GM23338 (cell line): ENCODE measurements at regions not wholly inside any gene's neighbourhood (a gene's known extent, or its start where the extent isn't known, plus 50 kb on each side); places are given as distances from the start of the nearest gene placed in this dataset.
A peak's percentile ranks its signal among the peaks of the same experiment; 100 is the strongest.

ENCODE experiments used
- ATAC-seq: fragments of 200-7000 bp; cut with Tn5 transposase; 3 replicates; pipeline ENCODE4 v1.9.1; 2020
- DNase-seq: peaks from one replicate; pipeline ENCODE4 v3.0.0-alpha.2; 2015; ENCODE audit warnings: low spot score
- H2AFZ ChIP-seq: fragments of 200-600 bp; sonication (generic); 2 replicates; pipeline ENCODE4 v1.8.0; 2016; ENCODE audit warnings: antibody characterized with exemption, mild to moderate bottlenecking, moderate library complexity
- H3F3A ChIP-seq: fragments of 200-600 bp; sonication (generic); replicated peaks from 2 replicates; pipeline ENCODE4 v1.8.0; 2017; ENCODE audit warnings: antibody characterized with exemption, mixed run types, low read depth
- H3K27ac ChIP-seq: fragments of 200-600 bp; sonication (generic); 2 replicates; pipeline ENCODE4 v1.6.1; 2016; ENCODE audit warnings: low read depth
- H3K27me3 ChIP-seq: fragments of 200-600 bp; sonication (generic); 2 replicates; pipeline ENCODE4 v1.8.0; 2016; ENCODE audit warnings: mild to moderate bottlenecking, mixed run types, moderate library complexity; ENCODE audit not compliant: insufficient read depth
- H3K36me3 ChIP-seq: fragments of 200-600 bp; sonication (generic); 2 replicates; pipeline ENCODE4 v1.8.0; 2016; ENCODE audit warnings: mild to moderate bottlenecking; ENCODE audit not compliant: insufficient read depth
- H3K4me1 ChIP-seq: fragments of 200-600 bp; sonication (generic); 2 replicates; pipeline ENCODE4 v1.8.0; 2016; ENCODE audit warnings: mild to moderate bottlenecking, moderate library complexity; ENCODE audit not compliant: insufficient read depth
- H3K4me2 ChIP-seq: fragments of 200-600 bp; sonication (generic); 2 replicates; pipeline ENCODE4 v1.7.1; 2017; ENCODE audit warnings: mixed run types
- H3K4me3 ChIP-seq: fragments of 200-600 bp; sonication (generic); 2 replicates; pipeline ENCODE4 v1.6.1; 2016; ENCODE audit warnings: mixed run types
- H3K79me2 ChIP-seq: fragments of 200-600 bp; sonication (generic); replicated peaks from 2 replicates; pipeline ENCODE4 v1.8.0; 2017; ENCODE audit warnings: mild to moderate bottlenecking; ENCODE audit not compliant: insufficient read depth
- H3K9me2 ChIP-seq: fragments of 200-600 bp; sonication (generic); 2 replicates; pipeline ENCODE4 v1.8.0; 2017; ENCODE audit not compliant: insufficient read depth
- H4K20me1 ChIP-seq: fragments of 200-600 bp; sonication (generic); replicated peaks from 2 replicates; pipeline ENCODE4 v1.8.0; 2017; ENCODE audit warnings: mild to moderate bottlenecking; ENCODE audit not compliant: insufficient read depth
- H3K27ac Mint-ChIP-seq: 2 replicates; pipeline ENCODE4 v1.8.0; 2020; ENCODE audit warnings: inconsistent platforms, mild to moderate bottlenecking, moderate library complexity, mixed read lengths
- H3K27me3 Mint-ChIP-seq: 3 replicates; pipeline ENCODE4 v1.8.0; 2022; ENCODE audit warnings: low read depth, mild to moderate bottlenecking, moderate library complexity, mixed read lengths, inconsistent platforms; ENCODE audit not compliant: insufficient read depth, poor library complexity
- H3K36me3 Mint-ChIP-seq: 3 replicates; pipeline ENCODE4 v1.8.0; 2021; ENCODE audit warnings: low read depth, mild to moderate bottlenecking, inconsistent platforms, moderate library complexity, mixed read lengths
- H3K4me1 Mint-ChIP-seq: 3 replicates; pipeline ENCODE4 v1.8.0; 2020; ENCODE audit warnings: mild to moderate bottlenecking, inconsistent platforms, mixed read lengths
- H3K4me3 Mint-ChIP-seq: 3 replicates; pipeline ENCODE4 v1.8.0; 2021; ENCODE audit warnings: moderate library complexity, mild to moderate bottlenecking, inconsistent platforms, mixed read lengths
- H3K9me3 Mint-ChIP-seq: 3 replicates; pipeline ENCODE4 v1.8.0; 2020; ENCODE audit warnings: moderate library complexity, mild to moderate bottlenecking, inconsistent platforms, mixed read lengths
- CREB1 ChIP-seq: fragments of 250-450 bp; sonication (Bioruptor Pico); IDR thresholded peaks from 2 replicates; pipeline ENCODE4 v1.5.0; 2020; ENCODE audit warnings: low read depth, mild to moderate bottlenecking, moderate library complexity
- EZH2phosphoT487 ChIP-seq: fragments of 200-600 bp; sonication (generic); IDR thresholded peaks from one replicate; pipeline ENCODE4 v1.8.1; 2018; ENCODE audit warnings: antibody characterized with exemption; ENCODE audit not compliant: unreplicated experiment
- JUNB ChIP-seq: IDR thresholded peaks from one replicate; pipeline ENCODE4 v1.6.1; 2016; ENCODE audit warnings: antibody characterized with exemption; ENCODE audit not compliant: unreplicated experiment
- NANOG ChIP-seq: IDR thresholded peaks from 2 replicates; pipeline ENCODE4 v1.6.1; 2016; ENCODE audit warnings: antibody characterized with exemption, borderline replicate concordance
- POLR2AphosphoS5 ChIP-seq: IDR thresholded peaks from 2 replicates; pipeline ENCODE4 v1.6.1; 2016; ENCODE audit warnings: antibody characterized with exemption, low read depth
- STAT1 ChIP-seq: IDR thresholded peaks from one replicate; pipeline ENCODE4 v1.6.1; 2016; ENCODE audit warnings: antibody characterized with exemption; ENCODE audit not compliant: unreplicated experiment
- ZNF114 ChIP-seq: fragments of 250-450 bp; sonication (Bioruptor Pico); IDR thresholded peaks from 2 replicates; pipeline ENCODE4 v1.5.0; 2020; ENCODE audit warnings: mild to moderate bottlenecking, moderate library complexity
- ZNF331 ChIP-seq: fragments of 250-450 bp; sonication (Bioruptor Pico); IDR thresholded peaks from 2 replicates; pipeline ENCODE4 v1.5.0; 2020; ENCODE audit warnings: low read depth, mild to moderate bottlenecking, moderate library complexity
- TF ChIP-seq, protein P1 (sequence below), 2 experiments: fragments of 200-600 bp in 1 of 2; sonication (generic) in 1 of 2; conservative IDR thresholded peaks; 2 replicates each; pipeline versions ENCODE4 v1.5.1 to v1.6.1; 2016 to 2017; ENCODE audit warnings: antibody characterized with exemption in 2 of 2, low read depth in 2 of 2, mild to moderate bottlenecking in 2 of 2, moderate library complexity in 1 of 2
- TF ChIP-seq, protein P2 (sequence below): IDR thresholded peaks from 2 replicates; pipeline ENCODE4 v1.6.1; 2016; ENCODE audit warnings: antibody characterized with exemption
- TF ChIP-seq, protein P3 (sequence below): IDR thresholded peaks from one replicate; pipeline ENCODE4 v1.6.1; 2018; ENCODE audit warnings: antibody characterized with exemption; ENCODE audit not compliant: unreplicated experiment

DNA sequence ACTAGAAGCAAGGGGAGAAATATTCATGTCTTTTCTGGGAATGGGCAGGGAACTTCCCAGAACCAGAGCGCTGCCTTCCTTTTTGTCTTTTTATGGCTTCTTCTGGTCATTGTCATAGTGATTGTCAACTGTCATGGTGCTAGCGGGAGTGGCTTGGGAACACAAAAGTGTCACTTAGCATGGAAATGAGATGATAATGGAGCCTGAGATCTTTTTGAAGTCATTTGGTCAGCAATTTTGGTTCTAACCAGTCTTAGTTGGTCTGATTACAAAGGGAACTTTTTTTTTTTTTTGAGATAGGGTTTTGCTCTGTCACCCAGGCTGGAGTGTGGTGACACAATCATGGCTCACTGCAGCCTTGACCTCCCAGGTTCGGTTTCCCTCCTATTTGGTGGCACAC is 62.7 kb upstream of the RPH3A start:
- DNase-seq (no peak), ATAC-seq (no peak)
- Histone ChIP-seq H3K79me2 (no peaks in the 10 kb centered on the region), H2AFZ (no peak overlapping the region), H3K9me2 (peaks cover 4% of the 10 kb centered on the region; the same call in 1 of the 2 replicates), H3K4me3 (no peak overlapping the region), H3K4me1 (no peaks in the 10 kb centered on the region), H3K4me2 (no peak overlapping the region), H3K27ac (no peak overlapping the region), H3F3A (no peaks in the 10 kb centered on the region), H3K36me3 (no peaks in the 10 kb centered on the region), H4K20me1 (no peaks in the 10 kb centered on the region), H3K27me3 (no peaks in the 10 kb centered on the region)
- Mint-ChIP-seq H3K4me1 (no peaks in the 10 kb centered on the region), H3K9me3 (no peaks in the 10 kb centered on the region), H3K27me3 (peaks cover 3% of the 10 kb centered on the region), H3K4me3 (no peak overlapping the region), H3K36me3 (no peaks in the 10 kb centered on the region), H3K27ac (no peak overlapping the region)
- TF ChIP-seq STAT1: no peak
- TF ChIP-seq, protein P1, sequence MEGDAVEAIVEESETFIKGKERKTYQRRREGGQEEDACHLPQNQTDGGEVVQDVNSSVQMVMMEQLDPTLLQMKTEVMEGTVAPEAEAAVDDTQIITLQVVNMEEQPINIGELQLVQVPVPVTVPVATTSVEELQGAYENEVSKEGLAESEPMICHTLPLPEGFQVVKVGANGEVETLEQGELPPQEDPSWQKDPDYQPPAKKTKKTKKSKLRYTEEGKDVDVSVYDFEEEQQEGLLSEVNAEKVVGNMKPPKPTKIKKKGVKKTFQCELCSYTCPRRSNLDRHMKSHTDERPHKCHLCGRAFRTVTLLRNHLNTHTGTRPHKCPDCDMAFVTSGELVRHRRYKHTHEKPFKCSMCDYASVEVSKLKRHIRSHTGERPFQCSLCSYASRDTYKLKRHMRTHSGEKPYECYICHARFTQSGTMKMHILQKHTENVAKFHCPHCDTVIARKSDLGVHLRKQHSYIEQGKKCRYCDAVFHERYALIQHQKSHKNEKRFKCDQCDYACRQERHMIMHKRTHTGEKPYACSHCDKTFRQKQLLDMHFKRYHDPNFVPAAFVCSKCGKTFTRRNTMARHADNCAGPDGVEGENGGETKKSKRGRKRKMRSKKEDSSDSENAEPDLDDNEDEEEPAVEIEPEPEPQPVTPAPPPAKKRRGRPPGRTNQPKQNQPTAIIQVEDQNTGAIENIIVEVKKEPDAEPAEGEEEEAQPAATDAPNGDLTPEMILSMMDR (conservative IDR thresholded peaks at IDR 0.05; ENCODE audit: low read depth in 2 of 2): no peak

GRCh38 chr12:112734859-112735695 is 56.5 kb upstream of the RPH3A start:
- Mint-ChIP-seq H3K27ac (no peak overlapping the region), H3K4me3 (no peak overlapping the region), H3K36me3 (no peaks in the 10 kb centered on the region), H3K9me3 (no peaks in the 10 kb centered on the region), H3K4me1 (no peaks in the 10 kb centered on the region), H3K27me3 (peaks cover 2% of the 10 kb centered on the region)
- no peaks in the 10 kb centered on the region for H3K79me2 ChIP-seq
- no peaks in the 10 kb centered on the region for H3K27me3 ChIP-seq
- H3K36me3 ChIP-seq: no peaks in the 10 kb centered on the region
- no peaks in the 10 kb centered on the region for H3K9me2 ChIP-seq
- ATAC-seq: no peak
- peak overlapping the region; percentile 28; the same call in 1 of the 2 replicates for H2AFZ ChIP-seq
- H3K4me1 ChIP-seq: no peaks in the 10 kb centered on the region
- TF ChIP-seq NANOG: no peak
- no peak for TF ChIP-seq STAT1
- TF ChIP-seq POLR2AphosphoS5: no peak
- TF ChIP-seq EZH2phosphoT487: no peak
- no peak for DNase-seq
- no peaks in the 10 kb centered on the region for H3F3A ChIP-seq
- no peak overlapping the region for H3K4me3 ChIP-seq
- no peak overlapping the region for H3K27ac ChIP-seq
- H3K4me2 ChIP-seq: no peak overlapping the region
- H4K20me1 ChIP-seq: no peaks in the 10 kb centered on the region

DNA sequence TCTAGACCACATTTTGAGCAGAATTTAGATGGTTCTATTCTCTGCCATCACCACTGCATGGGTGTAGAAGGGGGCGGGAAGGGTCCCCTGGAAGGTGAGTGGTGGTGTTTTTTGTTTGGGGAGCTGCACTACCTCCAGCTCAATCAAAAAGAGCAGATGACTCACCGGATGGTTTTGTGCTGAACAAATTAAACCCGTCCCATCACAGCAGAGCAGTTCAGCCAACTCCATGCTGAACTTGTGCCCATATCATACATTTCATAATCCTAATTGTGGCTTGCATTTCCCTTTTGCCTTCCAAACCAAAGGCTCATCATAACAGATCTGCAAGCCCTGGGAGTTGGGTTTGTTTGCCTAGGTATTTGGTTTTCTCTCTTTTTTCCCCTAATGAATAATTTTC is 53.0 kb upstream of the RPH3A start:
- Mint-ChIP-seq H3K4me3 (no peak overlapping the region), H3K27ac (no peak overlapping the region), H3K27me3 (no peaks in the 10 kb centered on the region), H3K4me1 (no peaks in the 10 kb centered on the region), H3K36me3 (no peaks in the 10 kb centered on the region), H3K9me3 (no peaks in the 10 kb centered on the region)
- H3K9me2 ChIP-seq: no peaks in the 10 kb centered on the region
- no peaks in the 10 kb centered on the region for H3K79me2 ChIP-seq
- H3K4me2 ChIP-seq: no peak overlapping the region
- ATAC-seq (no peak), DNase-seq (no peak)
- no peaks in the 10 kb centered on the region for H3F3A ChIP-seq
- no peaks in the 10 kb centered on the region for H4K20me1 ChIP-seq
- H2AFZ ChIP-seq: no peak overlapping the region
- H3K27me3 ChIP-seq: no peaks in the 10 kb centered on the region
- no peaks in the 10 kb centered on the region for H3K4me1 ChIP-seq
- H3K36me3 ChIP-seq: no peaks in the 10 kb centered on the region
- no peak overlapping the region for H3K27ac ChIP-seq
- no peak overlapping the region for H3K4me3 ChIP-seq
- TF ChIP-seq CREB1 (no peak), NANOG (no peak), ZNF114 (CRISPR knock-in tag) (no peak), JUNB (no peak), ZNF331 (CRISPR knock-in tag) (no peak), POLR2AphosphoS5 (no peak)
- TF ChIP-seq, protein P1 (conservative IDR thresholded peaks at IDR 0.05; ENCODE audit: low read depth in 2 of 2): no peak
- TF ChIP-seq, protein P2, sequence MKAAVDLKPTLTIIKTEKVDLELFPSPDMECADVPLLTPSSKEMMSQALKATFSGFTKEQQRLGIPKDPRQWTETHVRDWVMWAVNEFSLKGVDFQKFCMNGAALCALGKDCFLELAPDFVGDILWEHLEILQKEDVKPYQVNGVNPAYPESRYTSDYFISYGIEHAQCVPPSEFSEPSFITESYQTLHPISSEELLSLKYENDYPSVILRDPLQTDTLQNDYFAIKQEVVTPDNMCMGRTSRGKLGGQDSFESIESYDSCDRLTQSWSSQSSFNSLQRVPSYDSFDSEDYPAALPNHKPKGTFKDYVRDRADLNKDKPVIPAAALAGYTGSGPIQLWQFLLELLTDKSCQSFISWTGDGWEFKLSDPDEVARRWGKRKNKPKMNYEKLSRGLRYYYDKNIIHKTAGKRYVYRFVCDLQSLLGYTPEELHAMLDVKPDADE: no peak
- TF ChIP-seq, protein P3, sequence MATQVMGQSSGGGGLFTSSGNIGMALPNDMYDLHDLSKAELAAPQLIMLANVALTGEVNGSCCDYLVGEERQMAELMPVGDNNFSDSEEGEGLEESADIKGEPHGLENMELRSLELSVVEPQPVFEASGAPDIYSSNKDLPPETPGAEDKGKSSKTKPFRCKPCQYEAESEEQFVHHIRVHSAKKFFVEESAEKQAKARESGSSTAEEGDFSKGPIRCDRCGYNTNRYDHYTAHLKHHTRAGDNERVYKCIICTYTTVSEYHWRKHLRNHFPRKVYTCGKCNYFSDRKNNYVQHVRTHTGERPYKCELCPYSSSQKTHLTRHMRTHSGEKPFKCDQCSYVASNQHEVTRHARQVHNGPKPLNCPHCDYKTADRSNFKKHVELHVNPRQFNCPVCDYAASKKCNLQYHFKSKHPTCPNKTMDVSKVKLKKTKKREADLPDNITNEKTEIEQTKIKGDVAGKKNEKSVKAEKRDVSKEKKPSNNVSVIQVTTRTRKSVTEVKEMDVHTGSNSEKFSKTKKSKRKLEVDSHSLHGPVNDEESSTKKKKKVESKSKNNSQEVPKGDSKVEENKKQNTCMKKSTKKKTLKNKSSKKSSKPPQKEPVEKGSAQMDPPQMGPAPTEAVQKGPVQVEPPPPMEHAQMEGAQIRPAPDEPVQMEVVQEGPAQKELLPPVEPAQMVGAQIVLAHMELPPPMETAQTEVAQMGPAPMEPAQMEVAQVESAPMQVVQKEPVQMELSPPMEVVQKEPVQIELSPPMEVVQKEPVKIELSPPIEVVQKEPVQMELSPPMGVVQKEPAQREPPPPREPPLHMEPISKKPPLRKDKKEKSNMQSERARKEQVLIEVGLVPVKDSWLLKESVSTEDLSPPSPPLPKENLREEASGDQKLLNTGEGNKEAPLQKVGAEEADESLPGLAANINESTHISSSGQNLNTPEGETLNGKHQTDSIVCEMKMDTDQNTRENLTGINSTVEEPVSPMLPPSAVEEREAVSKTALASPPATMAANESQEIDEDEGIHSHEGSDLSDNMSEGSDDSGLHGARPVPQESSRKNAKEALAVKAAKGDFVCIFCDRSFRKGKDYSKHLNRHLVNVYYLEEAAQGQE: no peak
